ENCODE measurements at regions not wholly inside any gene's neighbourhood (a gene's known extent, or its start where the extent isn't known, plus 50 kb on each side); places are given as distances from the start of the nearest gene placed in this dataset.

GRCh38 chr2:57100436-57100835 lies 916.6 kb downstream of the CCDC85A start:
- no peaks in the 10 kb centered on the region for H3K36me3 Mint-ChIP-seq (ENCODE audit: unreplicated experiment)
- H3K9me3 Mint-ChIP-seq (ENCODE audit: unreplicated experiment) = peaks cover 35% of the 10 kb centered on the region
- H3K27me3 Mint-ChIP-seq (ENCODE audit: unreplicated experiment) = no peaks in the 10 kb centered on the region
- no peak overlapping the region for H3K4me3 Mint-ChIP-seq (ENCODE audit: unreplicated experiment)
- H3K4me1 Mint-ChIP-seq (ENCODE audit: unreplicated experiment) = no peaks in the 10 kb centered on the region
- DNase-seq (ENCODE audit: extremely low spot score, unreplicated experiment) = no peak
- no peak overlapping the region for H3K27ac Mint-ChIP-seq (ENCODE audit: unreplicated experiment)
- TF ChIP-seq CTCF (IDR thresholded peaks at IDR 0.05) = no peak

GRCh38 chr2:57105694-57106093 lies 921.9 kb downstream of the CCDC85A start:
- H3K27ac Mint-ChIP-seq (ENCODE audit: unreplicated experiment) = no peak overlapping the region
- H3K4me3 Mint-ChIP-seq (ENCODE audit: unreplicated experiment) = no peak overlapping the region
- peaks cover 35% of the 10 kb centered on the region for H3K9me3 Mint-ChIP-seq (ENCODE audit: unreplicated experiment)
- DNase-seq (ENCODE audit: extremely low spot score, unreplicated experiment) = no peak
- peaks cover 3% of the 10 kb centered on the region for H3K27me3 Mint-ChIP-seq (ENCODE audit: unreplicated experiment)
- no peaks in the 10 kb centered on the region for H3K36me3 Mint-ChIP-seq (ENCODE audit: unreplicated experiment)
- no peaks in the 10 kb centered on the region for H3K4me1 Mint-ChIP-seq (ENCODE audit: unreplicated experiment)
- TF ChIP-seq CTCF (IDR thresholded peaks at IDR 0.05) = no peak

GRCh38 chr2:57107353-57107752 lies 923.6 kb downstream of the CCDC85A start:
- no peak overlapping the region for H3K4me3 Mint-ChIP-seq (ENCODE audit: unreplicated experiment)
- no peaks in the 10 kb centered on the region for H3K36me3 Mint-ChIP-seq (ENCODE audit: unreplicated experiment)

GRCh38 chr2:57111531-57111930 lies 927.7 kb downstream of the CCDC85A start:
- no peak overlapping the region for H3K27ac Mint-ChIP-seq (ENCODE audit: unreplicated experiment)
- H3K9me3 Mint-ChIP-seq (ENCODE audit: unreplicated experiment) = peaks cover 18% of the 10 kb centered on the region
- no peak for DNase-seq (ENCODE audit: extremely low spot score, unreplicated experiment)
- no peak for TF ChIP-seq CTCF (IDR thresholded peaks at IDR 0.05)
- H3K27me3 Mint-ChIP-seq (ENCODE audit: unreplicated experiment) = peaks cover 14% of the 10 kb centered on the region
- no peaks in the 10 kb centered on the region for H3K36me3 Mint-ChIP-seq (ENCODE audit: unreplicated experiment)
- H3K4me1 Mint-ChIP-seq (ENCODE audit: unreplicated experiment) = no peaks in the 10 kb centered on the region
- no peak overlapping the region for H3K4me3 Mint-ChIP-seq (ENCODE audit: unreplicated experiment)

More at GRCh38 chr2:57107353-57107752, 923.6 kb downstream of the CCDC85A start:
- Mint-ChIP-seq H3K9me3 (ENCODE audit: unreplicated experiment) (peaks cover 29% of the 10 kb centered on the region), H3K4me1 (ENCODE audit: unreplicated experiment) (no peaks in the 10 kb centered on the region), H3K27me3 (ENCODE audit: unreplicated experiment) (peaks cover 3% of the 10 kb centered on the region), H3K27ac (ENCODE audit: unreplicated experiment) (no peak overlapping the region)
- no peak for DNase-seq (ENCODE audit: extremely low spot score, unreplicated experiment)
- TF ChIP-seq CTCF (IDR thresholded peaks at IDR 0.05) = no peak

GRCh38 chr2:57119141-57119540 lies 927.5 kb upstream of the VRK2 start:
- H3K4me1 Mint-ChIP-seq (ENCODE audit: unreplicated experiment) = no peaks in the 10 kb centered on the region
- DNase-seq (ENCODE audit: extremely low spot score, unreplicated experiment) = no peak
- H3K36me3 Mint-ChIP-seq (ENCODE audit: unreplicated experiment) = no peaks in the 10 kb centered on the region
- peaks cover 16% of the 10 kb centered on the region for H3K27me3 Mint-ChIP-seq (ENCODE audit: unreplicated experiment)
- no peak overlapping the region for H3K4me3 Mint-ChIP-seq (ENCODE audit: unreplicated experiment)
- H3K9me3 Mint-ChIP-seq (ENCODE audit: unreplicated experiment) = no peaks in the 10 kb centered on the region
- no peak overlapping the region for H3K27ac Mint-ChIP-seq (ENCODE audit: unreplicated experiment)
- no peak for TF ChIP-seq CTCF (IDR thresholded peaks at IDR 0.05)
